NOMO-1 treated with dmso at 0.1 percent for 144 hours (cell line): ENCODE measurements at regions not wholly inside any gene's neighbourhood (a gene's known extent, or its start where the extent isn't known, plus 50 kb on each side); places are given as distances from the start of the nearest gene placed in this dataset.
A peak's percentile ranks its signal among the peaks of the same experiment; 100 is the strongest.

Source experiments
- DNase-seq: peaks from one replicate; lab custom pipeline; 2025; ENCODE audit not compliant: unreplicated experiment; lab: John Stamatoyannopoulos, UW

DNA sequence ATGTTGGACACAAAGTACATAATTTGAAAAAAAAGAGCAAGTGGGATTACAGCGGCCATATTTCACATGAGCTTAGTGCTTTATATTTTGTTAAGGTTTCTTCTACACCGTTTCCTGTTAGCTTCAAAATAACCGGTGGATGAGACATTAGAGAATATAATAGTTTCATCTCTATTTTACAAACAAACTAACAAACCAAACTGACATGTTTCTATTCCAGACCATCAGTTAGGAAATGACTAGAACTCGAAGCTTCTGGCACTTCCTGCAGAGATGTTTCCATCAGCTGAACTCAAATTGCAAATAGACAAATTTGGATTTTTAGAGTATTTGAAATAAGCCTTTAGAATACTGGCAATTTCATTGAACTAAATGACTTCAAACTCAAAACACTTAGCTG is 86.5 kb downstream of the MTRR start:
- no peak for DNase-seq

DNA sequence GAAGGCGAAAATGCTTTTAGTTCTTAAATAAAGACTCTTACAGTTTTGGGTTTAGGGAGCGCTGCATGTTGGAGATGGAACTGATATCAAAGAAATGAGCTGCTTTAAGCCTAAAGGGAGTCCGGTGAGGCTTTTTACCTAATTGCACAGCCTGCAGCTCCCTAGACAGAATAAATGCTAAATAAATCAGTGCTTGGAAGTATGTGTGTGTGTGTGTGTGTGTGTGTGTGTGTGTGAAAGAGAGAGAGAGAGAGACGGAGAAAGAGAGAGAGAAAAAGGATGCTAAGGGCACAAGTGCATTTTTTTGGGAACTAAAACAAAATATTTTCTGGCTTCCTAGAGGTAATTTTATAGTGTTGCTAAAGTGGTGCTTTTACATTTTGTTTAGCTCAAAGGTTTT is 88.4 kb downstream of the MTRR start:
- DNase-seq: no peak

DNA sequence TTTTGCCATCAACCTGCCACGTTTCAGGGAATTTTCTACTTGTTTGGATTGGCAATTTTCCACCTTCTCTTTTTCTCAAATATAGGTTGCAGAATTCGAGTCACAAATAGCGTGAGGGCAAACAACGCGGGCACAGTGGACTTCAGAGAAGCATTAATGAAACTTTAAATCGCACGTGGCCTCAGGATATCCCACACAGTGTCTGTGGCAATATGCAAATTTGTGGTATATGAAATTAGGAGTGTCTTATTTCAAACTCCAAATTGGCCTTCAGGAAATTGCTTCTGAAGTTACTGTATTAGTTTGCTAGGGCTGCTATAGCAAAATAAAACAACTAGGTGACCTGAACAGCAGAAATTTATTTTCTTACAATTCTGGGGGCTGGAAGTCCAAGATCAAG is 91.2 kb downstream of the MTRR start:
- DNase-seq: no peak

DNA sequence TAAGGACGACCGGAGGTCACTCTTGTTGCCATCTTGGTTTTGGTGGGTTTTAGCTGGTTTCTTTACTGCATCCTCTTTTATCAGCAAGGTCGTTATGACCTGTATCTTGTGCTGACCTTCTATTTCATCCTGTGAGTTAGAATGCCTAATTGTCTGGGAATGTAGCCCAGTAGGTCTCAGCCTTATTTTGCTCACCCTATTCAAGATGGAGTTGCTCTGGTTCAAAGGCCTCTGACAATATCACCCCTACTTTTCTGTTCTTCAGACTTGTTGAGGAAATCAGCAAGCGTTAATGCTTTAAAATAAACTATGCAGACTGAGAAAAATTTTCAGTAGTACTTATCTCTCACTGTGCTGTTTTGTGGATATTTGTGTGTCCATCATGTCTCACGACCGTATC is 92.6 kb downstream of the MTRR start:
- no peak for DNase-seq

DNA sequence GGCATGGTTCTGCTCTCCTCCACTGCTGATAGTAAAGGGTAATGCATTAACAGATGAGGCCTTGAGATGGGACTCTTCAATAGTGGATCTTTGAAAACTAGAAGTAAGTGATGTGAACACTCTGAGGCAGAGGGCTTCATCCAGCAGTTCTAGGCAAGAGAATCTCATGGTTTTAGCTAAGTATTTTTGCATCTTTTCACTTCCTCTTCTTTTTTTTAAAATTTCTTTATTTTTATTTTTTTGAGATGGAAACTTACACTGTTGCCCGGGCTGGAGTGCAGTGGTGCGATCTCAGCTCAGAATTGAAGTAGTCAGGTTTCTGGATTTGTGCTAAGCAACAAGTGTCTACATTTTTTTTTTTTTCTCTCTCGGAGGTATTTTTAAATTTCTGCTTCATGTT is 101.9 kb downstream of the MTRR start:
- no peak for DNase-seq

DNA sequence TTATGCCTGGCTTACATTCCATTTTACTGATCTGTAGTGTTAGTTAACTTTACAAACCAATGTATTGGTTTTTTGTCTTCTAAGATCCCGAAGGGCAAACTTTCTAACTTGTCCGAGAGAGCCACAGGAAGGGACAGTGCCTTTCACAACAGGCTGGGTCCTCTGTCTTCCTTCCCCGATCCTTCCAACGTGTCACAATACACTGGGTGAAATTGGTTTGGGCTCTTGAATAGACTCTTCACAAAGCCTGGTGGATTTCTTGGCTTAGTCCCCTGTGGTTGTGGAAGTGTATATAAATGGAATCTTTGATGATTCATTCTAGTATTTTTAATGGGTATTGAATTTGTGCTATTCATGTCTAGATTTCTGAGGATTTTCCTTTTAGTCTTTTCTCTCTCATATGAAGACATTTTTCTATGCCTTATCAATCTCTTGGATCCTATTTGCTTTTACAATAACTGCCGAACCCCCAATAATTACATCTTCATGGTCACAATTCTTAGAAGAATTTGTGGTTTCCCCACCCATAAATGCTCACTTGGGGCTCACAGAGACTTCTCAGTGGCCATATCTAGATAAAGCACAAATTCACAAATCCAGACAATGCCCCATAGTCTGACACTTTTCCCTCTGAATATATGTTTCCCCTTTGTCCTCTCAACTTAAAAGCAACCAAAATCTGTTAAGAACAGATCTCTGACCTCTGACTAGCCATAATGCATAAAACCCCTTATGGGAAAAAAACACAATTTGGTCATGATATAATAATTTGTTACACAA is 107.7 kb downstream of the MTRR start:
- DNase-seq: no peak

DNA sequence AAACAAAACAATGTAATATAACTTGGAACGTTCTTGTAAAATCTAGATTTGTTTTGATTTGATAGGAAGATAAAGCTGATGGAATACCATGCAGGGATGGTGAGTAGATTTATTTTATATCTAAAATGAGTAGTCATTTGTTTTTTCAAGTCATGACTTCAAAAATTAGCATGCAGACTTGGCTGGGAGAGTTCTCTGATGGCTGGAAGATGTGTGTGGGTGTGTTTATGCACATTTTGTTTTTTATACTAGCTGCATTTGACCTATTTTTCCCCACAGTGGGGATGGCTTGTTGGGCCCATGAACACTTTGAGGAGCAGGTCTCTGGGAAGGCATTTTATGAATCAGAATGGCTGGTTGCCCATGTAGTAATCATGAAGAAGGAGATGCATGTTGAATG is 109.2 kb downstream of the MTRR start:
- no peak for DNase-seq

DNA sequence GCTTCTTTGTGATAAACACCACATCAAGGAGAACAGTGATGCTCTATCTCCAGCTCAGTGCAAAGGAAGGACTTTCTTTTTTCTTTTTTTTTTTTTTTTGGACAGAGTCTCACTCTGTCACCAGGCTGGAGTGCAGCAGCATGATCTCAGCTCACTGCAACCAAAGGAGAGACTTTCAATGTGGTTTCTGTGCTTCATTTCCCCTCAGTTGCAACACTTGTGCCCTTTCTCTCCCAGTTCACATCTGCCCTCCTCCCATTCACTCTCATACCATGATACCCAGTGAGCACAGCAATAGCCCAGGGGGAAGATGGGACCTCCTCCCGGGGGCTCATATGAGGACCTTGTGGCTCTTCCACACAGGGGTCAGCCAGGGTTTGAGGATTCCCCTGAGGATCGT is 110.0 kb downstream of the MTRR start:
- DNase-seq: no peak

DNA sequence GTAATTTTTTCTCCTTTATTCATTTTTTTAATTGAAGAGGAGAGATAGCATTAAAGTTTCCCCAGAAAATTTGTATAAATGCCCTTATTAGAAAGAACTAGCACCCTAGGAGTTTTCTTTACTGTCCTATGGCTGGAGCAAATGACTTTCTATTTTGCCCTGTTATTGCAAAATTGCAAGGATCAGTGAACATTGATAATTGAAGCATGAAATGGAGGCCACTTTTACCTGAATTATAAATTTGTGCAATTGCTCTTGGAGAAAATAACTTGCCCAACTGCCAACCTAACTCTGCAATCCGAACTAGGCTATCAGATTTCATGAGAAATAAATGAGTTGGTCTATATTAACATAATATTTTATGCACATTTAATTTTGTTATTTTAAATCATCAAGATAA is 111.9 kb downstream of the MTRR start:
- no peak for DNase-seq

DNA sequence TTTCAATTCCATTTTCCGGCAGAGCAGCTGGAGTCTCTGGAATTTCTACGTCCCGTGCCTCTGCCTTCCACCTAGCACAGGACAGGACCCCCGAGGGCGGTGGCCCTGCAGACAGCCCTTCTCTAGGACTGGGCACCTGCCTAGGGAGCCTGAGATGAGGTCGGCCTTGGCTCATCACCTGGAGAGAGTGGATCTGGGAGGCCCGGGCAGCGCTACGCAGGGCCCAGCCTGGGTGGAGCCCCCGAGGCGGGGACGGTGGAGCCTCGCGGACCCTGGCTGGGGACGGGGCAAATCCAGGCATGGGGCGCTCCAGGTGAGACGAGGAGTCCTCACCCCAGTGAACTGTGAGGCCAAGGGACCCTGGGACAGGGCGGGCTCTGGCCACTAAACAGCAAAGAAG is 114.5 kb downstream of the MTRR start:
- DNase-seq: no peak

DNA sequence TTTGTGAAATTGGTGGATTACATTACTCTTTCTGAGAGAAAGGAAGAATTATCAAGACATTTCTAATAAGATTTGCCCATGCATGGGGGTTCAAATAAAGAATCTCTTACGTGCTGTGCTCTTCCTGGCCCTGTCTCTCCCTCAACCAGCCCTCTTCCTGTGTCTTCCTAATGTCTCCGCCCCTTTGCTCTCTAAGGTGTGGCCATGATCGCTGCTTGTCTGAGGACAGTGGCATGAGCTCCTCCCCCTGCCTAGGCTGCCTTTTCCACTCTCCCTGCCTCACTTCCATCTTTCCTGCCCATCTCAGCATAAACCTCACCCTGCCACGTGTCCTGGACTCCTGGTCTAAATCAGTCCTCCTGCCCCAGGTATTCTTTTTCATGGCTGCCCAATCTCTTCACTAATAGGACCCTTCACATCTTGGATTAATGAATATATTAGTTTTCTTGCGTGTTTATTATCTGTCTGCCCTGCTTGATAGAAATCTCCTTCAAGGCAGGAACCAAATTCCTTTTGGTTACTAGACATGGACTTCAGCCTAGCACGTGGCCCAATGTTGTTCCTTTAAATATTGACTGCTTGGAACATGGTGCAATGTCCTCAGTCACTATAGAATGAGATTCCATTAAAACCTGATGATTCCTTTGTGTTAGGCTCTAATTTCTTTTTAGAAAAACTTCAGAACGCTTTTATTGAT is 122.3 kb downstream of the MTRR start:
- no peak for DNase-seq

DNA sequence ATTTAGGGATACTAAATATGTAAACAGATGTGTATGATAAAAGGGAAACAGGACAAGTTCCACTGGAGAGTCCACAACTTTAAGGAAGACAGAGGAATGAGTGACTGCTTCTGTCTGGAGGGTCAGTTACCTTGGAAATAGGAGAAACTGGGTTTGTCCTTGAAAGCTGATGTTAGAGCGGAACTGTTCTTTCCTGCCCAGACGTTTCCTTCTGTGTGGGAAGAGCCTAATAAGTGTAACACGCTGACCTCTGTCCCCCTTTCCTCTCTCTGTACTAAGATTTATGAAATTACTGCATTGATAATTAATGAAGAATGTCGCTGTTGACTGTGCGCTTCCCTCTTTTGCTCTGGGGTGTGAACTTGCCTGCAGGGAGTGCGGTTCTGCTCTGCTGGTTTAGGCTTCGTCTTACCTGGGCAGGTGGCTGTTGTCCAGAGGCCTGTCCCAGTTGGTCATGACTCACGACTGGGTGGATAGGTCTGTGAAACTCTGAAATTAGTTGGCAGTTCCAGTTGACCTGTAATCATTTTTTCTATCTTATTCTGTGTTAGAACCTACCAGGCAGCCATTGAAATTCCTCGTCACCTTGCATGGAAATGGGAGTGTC is 126.8 kb downstream of the MTRR start:
- no peak for DNase-seq

DNA sequence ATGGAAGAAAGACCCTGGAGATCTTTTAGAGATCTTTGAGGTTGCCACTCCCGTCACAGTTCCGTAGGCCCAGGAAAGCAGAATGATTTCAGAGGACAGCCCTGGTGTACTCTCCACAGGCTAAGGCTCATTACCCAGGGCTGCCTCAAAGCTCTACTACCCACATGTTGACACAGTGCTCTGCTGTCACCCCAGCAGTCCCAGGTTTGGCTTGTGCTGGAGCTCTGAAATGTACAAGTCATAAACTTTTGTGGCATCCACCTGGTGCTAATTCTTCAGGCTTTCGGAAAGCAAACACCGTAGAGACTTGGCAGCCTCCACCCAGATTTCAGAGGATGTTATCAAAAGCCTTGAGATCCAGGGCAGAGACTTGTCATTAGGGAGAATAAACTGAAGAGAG is 136.5 kb downstream of the MTRR start:
- DNase-seq: no peak

DNA sequence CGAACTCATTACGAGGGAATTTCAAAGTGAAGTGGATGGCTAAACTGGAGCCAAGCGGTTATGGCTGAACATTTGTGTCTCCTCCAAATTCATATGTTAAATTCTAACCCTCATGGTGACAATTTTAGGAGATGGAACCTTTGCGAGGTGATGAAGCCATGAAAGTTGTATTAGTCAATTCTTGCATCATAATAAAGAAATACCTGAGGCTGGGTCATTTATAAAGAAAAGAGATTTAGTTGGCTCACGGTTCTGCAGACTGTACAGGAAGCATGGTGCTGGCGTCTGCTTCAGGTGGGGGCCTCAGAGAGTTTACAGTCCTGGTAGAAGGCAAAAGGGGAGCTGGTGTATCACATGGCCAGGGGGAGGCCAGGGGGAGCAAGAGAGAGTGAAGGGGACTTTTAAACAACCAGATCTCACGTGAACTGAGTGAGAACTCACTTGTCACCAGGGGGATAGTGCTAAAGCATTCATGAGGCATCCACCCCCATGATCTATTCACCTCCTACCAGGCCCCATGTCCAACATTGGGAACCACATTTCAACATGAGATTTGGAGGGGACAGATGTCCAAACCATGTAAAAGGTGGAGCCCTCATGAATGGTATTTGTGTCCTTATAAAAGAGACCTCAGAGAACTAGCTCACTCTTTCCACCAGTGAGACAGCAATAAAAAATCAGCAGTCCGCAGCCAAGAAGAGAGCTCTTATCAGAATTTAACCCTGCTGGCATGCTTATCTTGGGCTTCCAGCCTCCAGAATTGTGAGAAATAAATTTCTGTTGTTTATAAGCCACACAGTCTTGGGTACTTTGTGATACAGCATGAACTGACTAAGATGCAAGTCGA is 143.4 kb downstream of the MTRR start:
- DNase-seq: no peak

DNA sequence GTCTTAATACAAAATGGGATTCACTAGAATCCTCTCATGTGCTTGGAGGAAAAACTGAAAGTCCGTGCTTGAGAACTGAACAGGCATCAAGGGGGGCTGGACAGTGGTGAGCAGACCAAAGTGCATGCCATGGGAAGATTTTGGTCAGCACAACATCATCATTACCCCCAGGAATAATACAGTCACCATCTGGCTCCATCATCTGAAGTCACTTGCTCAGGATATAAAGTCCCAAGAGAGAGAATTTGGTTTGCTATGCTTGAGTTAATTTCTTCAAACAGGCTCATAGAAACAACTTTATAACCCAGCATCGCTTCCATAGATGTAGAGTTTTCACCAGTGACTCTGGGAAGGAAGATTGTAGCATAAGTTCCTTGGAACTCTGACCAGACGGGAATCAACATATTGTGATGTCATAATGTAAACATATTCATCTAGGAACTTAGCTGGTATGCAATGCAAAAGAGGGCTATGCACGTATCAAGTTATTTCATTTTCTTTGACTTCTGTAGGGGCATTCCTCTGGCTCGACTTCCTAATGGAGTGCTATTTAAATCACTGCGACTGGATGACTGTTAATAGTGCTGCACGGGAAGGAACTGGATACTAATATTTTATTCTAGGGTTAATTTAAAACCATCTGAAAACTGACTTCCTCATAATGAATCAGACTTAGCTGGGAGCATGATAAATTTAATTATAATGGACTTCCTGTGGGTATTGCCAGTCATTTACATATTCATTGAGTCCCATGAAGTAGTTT is 145.2 kb downstream of the MTRR start:
- no peak for DNase-seq

DNA sequence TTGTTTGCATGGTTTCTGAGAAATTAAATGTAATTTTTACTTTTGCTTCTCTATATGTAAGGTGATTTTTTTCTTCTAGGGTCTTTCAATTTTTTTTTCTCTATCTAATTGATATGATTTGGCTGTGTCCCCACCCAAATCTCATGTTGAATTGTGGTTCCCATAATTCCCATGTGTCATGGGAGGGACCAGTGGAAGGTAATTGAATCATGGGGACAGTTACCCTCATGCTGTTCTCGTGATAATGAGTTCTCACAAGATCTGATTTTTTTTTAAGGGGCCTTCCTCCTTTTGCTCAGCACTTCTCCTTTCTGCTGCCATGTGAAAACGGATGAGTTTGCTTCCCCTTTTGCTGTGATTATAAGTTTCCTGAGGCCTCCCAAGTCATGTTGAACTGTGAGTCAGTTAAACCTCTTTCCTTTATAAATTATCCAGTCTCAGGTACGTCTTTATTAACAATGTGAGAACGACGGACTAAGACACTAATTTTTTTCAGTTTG is 150.8 kb downstream of the MTRR start:
- DNase-seq: peak; percentile 86

DNA sequence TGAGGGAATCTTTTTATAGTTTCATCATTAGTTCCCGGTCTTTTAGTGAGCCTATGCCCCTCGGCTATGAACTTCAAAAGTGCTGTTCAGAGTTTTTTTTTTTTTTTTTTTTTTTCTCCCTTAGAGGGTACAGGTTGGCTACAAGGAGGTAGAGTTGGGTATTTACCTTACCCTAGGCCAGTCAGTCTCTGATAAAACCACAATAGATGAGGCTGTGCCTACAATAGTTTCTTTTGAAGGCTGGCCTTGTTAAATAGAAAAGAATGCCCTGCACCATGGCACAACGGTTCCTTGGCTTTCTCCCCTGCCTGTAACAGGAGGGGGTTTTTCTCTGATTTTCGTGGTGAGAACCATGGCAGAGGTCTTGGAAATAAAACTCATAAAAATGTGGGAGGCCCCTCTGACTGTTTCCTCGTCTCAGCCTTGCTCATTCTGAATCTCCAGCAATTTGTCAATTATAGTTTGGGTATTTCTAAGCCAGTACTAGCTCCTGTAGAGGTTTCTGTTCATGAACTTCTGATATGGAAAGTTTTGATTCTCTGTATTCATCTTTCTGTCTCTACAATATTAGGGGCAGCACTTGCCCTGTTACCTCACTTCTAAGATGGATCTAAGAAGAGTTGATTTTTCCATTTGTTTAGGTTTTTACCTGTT is 152.0 kb downstream of the MTRR start:
- DNase-seq: no peak

DNA sequence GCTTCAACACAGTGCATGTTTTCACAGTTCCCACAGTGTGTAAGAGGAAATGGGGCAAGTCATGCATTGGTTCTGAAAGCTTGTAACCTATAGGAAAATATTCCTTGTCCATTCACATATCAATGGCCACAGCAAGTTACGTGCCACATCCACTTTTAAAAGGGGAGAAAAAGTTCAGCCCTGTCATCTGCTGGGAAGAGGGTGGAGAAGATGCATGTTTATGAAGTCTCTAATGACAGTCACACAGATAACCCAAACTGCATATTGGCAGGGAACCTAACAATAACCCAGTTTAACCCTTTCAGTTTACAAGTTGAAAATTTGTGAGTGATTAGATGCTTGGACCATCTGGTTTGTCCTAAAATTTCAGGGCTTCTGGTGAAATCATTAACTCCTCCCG is 159.3 kb downstream of the MTRR start:
- DNase-seq: no peak

DNA sequence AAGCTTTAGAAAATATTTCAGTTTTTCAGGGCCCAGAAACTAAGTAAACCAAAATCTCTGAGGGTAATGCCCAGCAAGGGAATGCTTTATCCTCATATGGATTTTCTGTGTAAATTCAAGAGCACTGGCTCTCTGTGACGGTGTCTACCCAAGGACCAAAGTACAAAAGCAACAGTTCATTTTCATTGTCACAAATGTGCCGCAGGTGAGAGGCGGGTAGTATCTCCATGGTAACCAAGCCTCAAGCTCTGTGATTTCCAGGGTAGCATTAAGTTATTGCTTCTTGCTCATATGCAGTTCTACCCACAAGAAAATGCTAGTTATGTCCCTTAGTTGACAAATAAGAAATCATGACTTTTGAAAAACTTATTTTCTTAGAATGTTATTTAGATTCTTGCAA is 164.3 kb downstream of the MTRR start:
- no peak for DNase-seq

DNA sequence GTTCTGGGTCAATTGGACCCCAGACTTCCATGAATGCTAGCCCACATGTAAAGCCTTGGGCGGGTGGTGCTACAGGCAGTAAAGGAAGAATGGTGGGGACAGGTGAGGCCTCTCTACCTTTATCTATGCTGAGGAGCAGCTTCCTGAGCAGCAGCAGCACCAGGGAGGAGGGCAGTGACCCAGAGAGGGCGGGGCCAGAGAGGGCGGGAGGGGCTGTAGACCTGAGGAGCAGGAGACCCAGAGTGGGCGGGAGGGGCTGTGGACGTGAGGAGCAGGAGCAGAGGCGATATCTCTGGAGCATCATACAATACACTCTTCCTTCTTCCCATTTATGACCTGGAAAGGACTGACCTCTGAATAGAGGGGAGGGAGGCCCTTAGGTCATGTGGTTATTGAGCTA is 165.9 kb downstream of the MTRR start:
- DNase-seq: no peak
